ENCODE measurements at regions not wholly inside any gene's neighbourhood (a gene's known extent, or its start where the extent isn't known, plus 50 kb on each side); places are given as distances from the start of the nearest gene placed in this dataset.

DNA sequence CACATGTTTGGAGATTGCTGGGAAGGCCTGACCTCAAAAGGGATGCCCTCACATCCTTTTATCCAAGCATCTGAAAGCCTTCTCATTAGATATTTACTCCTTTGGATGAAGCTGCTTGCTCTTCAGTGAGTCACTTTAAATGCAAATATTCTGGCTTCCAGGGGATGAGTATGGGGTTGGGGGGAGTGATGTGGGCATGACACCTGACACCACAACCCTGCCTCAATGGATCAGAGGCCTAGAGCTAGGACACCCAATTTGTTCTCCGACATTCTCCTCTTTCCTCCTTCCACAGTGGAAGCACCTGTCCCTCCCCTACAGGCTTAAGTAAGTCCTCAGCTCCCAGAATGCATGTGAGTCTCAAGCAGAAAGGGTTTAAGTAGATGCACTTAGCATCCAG lies 238.3 kb downstream of the OMA1 start:
- no peak for DNase-seq

DNA sequence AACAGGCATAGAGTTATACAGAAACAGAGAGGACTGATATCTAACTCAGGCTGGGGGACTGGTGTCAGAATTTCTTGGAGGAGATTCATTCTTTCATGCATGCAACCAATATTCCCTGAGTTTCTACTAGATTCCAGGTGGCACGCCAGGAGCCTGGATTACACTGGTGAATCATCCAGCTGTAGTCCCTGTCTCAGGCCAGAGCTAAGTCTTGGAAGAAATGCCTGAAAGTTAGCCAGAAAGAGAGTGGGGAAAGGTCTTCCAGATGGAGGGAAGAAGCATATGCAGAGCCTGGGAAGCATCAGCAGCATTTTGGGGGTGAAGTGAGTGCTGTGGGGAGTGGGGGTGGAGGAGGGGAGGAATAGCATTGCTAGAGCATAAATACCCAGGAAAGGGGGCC lies 239.1 kb downstream of the OMA1 start:
- no peak for DNase-seq

DNA sequence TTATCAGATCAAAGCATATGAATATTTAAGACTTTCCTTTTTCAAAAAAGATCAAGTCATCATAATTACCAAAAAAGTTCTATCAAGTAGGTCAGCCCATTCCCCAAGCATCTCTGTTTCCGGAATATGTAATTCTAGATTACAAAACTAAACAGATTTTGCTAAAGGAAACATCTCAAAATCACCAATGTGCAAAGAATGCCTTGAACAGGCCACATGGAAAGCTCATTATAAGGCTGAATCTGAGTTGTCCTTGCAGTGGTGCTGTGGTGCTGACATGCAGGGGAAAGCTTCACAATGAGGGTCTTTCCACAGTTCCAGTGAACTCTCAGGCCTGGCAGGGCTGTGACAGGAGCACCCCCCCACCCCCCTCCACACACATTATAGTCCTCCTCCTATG lies 240.9 kb downstream of the OMA1 start:
- no peak for DNase-seq

DNA sequence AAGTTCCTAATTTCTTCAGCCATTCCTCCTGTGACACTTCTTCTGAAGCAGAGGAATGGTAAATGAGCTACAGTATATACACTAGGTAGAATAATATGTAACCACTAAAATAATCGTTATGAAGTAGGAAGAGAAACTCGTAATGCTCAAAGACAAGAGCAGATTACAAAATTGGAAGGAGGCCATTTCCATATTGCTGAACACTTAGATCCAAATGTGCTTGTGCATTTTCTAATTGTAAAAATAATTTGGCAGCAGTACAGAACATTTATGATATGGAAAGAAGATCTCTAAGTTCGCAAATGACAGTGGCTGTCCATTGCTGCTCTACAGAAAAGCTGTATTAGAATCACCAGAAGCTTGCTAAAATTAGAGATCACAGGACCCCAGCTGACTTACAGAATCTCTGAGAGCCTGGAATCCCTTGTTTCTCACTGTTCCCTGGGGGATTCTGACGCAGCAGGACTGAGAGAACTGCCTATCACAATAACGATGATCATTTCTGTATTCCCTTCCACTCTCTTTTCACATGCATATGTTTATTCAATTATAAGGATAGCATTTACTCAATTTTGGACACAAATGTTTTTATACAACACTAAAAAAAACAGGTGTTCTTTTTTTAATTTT lies 242.1 kb downstream of the OMA1 start:
- DNase-seq, result no peak

DNA sequence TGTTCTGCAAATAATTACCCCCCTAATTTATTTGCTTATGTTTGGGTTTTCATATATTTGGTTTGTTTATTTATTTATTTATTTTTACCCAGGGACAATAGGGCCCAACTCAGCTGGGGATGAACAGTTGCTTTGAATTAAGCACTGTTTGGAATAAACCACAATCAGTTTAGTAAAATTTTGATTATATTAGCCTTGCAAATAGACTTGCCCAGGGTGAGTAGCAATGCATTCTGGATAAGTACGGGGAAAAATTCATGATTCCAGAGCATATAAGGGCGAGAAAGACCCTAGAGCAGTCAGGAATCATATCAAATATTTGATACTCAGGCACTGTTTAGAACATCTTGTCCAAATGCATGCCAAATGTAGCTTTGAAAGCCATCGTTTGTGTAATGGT lies 242.7 kb downstream of the OMA1 start:
- no peak for DNase-seq

DNA sequence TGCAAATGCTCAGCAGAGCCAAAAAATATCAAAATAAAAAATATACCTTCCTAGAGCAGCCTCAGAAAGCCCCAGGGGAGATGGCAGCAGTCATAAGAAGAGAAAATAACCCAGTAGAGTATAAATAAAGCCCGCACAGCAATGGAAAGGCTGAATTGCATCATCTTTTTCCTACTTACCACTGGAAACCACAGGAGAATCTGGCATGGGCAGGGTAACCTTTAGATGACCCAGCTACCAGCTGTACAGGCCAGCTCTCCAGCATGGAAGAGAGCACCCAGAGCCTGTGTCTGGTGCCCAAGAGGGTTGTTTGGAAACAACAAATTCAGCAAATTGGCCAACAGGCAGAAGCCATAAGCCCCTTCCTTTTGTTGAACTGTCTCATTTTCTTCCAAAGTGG lies 253.1 kb downstream of the OMA1 start:
- no peak for DNase-seq

DNA sequence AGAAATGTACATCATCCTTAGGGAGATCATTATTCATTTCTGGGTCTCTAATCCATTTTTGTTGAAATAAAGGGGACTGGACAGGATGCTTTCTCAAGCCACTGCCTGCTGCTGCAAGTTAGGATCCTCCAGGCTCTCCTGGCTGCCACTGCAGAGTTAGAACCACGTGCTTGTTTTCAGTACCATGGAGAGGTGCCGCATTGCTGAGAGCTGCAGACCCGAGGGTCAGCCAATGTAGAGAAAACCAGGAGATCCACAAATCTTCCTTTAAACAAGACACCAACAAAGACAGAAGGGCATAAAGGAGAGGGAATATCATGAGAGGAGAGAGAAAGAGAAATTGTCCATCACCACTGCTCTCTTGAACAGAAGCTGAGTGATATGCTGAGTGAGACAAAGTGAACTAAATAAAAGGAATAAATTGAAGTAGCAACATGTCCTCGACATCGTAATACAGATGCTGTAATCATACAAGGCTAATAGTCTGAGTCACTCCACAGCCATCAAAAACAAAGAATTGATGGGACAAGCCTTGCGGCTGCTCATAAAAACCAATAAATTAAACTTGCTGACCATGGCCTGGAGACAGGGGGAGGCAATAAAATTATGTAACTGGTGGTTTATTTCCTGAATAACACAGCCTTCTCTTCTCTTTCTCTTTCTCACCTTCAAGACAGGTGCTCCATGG lies 255.7 kb downstream of the OMA1 start:
- peak; percentile 0 to 24 for DNase-seq

DNA sequence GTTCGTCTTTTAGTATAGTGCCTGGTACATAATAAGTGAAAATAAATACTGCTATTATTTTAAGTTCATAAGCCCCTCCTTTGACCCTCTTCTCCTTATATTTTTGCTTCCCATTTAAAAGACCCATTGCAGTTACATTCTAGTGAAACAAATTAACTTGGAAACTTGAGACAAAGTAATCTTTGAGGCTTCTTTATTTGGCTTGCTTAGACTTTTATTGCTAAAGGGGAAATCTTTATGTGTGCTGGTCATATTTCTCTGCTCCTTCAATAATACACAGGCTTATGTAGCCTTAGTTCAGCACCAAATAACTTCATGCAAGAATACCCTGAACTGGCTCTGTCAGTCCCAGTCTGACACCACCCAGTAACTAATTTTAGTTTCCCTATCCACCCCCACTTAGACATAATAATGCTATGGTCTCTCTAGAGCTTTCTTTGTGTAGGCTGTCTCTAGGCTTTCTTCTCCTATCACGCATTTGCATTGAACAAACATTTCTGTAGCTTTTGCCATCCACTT lies 257.8 kb downstream of the OMA1 start:
- DNase-seq, result no peak

DNA sequence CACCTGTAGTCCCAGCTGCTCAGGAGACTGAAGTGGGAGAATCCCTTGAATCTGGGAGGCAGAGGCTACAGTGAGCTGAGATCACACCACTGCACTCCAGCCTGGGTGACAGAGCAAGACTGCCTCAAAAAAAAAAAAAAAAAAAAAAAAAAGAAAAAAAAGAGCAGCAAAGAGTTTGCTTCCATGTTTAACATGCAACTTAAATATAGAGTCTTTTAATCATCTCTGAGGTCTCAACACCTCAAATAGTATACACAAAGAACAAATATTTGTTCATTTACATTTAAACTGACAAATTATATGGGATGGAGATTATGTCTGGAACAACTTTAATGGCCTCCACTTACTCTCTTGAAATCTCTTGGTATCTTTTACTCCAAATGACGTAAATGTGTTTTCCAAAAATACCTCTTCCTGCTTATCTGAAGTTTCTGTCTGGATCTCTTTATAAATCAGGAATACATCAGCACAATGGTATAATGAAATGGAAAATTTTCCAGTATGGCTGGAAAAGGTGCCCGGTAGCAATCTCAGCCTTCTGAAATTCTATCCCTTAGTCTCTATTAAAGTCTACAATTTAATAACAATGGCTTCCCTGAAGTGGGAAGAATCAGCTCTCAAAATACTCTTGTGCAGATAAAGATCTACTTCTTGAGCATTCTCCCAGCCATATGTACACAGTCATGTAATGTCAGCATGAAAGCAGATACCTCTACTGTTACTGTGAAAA lies 258.5 kb downstream of the OMA1 start:
- no peak for DNase-seq

DNA sequence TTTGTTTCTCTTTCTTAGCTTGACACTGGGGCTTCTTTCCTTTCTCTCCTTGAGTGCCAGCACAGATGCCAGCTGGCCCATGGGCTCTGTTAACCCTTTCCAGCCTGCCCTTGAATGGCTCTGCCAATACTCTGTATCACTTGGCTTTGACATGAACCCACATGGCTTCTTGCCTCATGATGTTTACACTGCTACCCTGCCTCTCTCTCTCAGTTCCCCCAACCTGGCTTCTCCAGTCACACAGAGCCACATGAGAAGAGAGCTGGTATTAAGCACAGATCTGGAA lies 262.4 kb downstream of the OMA1 start:
- DNase-seq, result no peak

DNA sequence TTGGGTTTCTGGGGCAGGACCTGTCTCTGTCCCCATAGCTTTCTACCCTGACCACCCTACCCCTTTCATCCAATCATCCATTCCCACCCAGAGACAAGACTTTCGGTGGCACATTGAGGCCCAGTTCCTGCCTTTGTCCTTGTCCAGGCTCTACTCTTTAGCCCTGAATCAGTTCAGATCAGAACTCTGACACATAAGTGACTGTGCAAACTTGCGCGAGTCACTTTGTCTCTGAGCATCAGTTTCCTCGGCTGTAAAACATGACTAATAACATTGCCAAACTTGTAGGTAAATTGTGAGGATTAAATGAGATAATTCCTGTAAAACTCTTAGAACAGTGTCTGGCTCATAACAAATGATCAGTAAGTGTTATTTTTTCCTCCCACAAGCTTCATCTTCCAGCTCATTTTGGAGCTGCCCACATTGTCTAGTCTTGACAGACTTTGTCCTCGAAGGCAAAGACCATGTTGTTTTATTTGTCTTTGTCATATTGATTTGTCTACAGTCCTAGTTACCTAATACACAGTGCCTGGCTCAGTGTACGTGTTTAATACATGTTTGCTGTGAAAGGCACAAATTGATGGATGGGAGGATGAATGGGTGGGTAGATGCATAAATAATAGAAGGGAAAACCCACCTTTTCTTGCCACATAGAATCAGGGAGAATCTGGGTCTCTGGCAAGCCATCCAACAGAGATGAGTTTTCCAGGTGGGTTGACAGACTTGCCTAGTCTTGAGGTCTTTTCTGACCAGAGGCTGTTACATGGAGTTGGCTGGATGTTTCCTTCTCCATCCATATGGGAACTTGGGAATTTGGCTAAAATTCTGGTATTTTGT lies 262.9 kb downstream of the OMA1 start:
- DNase-seq, result no peak

DNA sequence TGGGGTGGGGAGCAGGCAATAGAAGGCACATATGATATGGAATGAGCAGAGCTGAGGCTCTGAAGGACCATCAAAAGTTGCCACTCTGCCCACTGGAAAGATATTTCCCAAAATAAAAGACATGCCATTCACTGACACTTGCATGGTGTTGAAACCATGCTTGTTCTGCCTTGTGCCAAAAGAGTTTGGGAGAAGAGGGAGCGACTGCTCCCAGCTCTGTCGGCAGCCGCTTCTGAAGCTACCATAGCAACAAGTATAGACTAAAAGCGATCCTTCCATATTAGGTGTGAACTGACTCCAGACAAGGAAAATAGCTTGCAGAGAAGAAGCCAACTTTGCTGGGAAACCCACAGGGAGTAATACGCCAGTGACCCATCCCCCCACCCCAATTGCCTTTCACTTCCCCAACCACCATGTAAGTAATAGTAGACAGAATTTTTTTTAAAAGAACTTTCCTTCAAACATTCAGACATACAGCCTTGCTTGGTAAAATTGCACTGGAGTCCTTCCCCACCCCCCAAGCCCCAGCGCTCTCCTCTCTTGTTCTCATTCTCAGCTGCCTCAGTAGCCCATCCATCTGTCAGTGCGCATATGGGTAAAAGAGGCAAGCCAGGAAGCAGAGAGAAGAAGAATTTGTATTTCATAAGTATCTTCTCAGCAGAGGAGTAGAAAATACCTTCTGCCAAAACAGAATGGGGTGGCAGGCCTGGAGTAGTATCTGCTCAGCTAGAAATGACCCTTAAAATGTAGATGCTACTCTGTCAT lies 263.7 kb downstream of the OMA1 start:
- no peak for DNase-seq

DNA sequence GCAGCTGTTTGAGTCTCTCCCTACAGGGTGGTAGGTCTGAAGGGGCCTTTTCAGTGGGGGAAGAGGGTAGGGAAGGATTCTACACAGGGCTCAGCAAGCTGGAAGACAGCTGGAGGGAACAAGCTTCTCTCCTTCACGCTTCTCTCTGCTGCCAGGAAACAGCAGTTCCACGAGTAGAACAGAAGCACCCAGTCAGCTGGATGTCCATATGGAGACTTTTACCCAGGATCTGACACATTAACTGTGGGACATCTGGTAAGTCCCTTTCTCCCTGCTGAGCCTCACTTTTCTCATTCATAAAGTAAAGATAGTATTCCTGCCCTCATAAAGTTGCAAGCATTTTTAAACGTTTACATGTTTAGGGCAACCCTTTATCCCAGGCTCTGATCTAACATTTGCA lies 280.3 kb downstream of the OMA1 start:
- no peak for DNase-seq

DNA sequence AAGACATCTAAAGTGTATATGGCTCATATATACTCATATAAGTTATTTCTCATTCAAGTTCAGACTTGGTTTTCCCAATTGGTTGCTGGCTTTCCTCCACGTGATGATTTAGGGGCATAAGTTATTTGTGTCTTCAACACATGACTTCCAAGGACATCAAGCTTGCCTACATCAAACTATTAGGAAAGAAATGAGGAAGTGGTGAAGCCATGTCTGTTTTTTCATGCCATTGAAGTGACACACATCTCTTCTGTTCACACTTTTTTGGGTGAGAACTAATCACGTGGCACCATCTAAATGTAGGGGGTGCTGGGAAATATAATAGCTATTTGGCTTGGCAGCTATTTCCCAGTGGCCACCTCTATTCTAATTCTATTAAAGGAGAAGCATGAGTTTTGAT lies 282.1 kb downstream of the OMA1 start:
- no peak for DNase-seq

DNA sequence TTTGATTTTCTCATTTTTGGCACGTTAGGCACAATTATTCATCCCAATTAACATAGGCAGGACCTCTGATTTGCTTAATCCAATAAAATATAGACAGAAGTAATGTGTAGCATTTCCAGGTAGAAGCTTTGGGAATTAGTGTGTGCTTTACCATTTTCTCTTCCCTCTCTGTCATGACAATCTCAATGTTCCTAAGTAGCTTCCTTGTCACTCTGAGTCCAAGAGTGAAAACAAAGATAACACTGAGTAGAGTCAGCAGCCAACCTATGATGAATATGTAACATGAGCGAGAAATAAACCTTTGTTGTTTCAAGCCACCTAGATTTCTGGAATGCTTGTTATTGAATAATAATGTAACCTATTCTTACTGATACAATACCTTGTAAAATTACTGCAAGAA lies 283.8 kb downstream of the OMA1 start:
- DNase-seq, result no peak

DNA sequence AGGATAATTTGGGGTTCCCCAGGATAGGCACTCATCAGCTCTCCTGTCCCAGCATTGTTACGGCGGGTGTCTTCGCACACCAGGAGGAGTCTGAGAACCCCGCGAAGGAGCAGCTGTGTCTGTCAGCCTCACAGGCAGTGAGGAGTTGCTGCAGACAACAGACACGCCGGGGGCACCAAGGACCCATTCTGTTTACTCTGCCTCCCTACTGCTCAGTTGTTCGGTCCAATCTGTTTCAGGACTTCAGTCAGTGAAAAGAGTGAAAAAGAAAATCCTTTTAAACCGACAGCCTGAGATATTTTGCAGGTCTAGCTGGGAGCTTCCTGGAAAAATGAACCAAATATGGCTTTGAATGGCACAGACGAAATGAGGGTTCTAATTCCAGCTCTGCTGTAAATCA lies 288.4 kb downstream of the OMA1 start:
- no peak for DNase-seq

DNA sequence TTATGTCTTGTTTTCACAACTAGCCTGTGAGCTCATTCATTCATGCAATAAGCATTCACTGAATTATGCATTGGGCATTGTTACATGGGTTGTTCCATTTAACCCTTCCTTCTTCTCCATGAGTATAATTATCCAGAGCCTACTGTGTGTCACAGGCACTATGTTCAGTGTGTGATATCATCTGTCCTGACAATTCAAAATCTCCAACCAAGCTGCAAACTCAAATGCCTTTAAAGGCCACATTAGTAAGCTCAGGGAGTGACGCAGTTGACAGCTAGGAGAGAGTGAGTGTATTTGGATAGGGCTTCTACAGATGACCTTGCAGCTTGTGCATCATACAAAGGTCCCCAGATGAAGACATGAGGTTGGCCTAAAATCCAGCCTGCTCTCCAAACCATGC lies 289.5 kb downstream of the OMA1 start:
- no peak for DNase-seq

DNA sequence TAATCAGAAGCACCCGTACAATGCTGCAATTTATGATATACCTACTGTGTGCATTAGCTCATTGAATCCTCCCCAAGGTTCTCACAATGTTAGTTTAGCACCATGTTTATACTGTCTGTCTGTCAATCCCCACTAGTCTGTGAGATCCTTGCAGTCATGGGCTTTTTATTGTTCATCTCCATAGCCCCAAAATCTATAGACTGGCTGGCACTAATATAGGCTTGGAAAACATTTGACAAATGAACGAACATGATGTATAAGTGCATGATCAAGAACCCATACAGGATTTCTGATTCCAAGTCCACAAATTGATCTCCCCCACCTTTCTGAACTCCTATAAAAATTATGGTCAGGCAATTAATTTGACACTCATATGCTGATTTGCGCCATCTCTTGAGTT lies 290.0 kb downstream of the OMA1 start:
- no peak for DNase-seq

DNA sequence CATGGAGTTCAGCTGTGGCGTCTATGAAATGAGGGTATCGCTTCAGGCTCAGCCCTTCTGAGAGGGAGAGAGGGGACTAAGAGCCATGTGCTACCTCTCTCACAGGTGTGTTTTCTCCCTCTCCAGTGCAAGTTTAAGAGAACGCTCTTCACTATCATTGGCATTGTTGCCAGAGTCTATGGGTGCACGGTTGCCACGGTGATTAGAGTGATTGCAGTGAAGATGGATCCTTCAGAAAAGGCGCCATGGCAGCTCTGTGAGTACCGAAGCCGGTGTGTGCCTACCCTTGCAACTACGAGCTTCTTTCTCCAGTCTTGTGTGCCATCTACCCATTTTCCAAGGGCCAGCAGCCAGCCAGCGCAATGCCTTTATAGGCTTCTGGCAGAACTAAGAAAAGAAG lies 290.5 kb downstream of the OMA1 start:
- DNase-seq, result no peak

DNA sequence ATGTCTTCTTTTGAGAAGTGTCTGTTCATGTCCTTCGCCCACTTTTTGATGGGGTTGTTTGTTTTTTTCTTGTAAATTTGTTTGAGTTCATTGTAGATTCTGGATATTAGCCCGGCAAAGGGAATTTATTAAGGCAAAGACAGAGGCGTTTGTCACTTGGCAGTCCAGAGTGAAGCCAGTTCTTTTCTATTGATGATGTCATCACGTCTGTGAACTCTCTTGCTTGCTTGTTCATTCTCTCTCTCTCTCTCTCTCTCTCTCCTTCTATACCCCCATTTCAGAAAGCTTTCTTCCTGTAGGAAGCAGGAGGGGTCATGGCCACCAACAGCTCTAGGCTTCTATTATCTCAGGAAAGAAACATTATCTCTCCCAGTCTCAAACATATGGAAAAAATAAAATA lies 291.3 kb downstream of the OMA1 start:
- DNase-seq, result no peak

DNA sequence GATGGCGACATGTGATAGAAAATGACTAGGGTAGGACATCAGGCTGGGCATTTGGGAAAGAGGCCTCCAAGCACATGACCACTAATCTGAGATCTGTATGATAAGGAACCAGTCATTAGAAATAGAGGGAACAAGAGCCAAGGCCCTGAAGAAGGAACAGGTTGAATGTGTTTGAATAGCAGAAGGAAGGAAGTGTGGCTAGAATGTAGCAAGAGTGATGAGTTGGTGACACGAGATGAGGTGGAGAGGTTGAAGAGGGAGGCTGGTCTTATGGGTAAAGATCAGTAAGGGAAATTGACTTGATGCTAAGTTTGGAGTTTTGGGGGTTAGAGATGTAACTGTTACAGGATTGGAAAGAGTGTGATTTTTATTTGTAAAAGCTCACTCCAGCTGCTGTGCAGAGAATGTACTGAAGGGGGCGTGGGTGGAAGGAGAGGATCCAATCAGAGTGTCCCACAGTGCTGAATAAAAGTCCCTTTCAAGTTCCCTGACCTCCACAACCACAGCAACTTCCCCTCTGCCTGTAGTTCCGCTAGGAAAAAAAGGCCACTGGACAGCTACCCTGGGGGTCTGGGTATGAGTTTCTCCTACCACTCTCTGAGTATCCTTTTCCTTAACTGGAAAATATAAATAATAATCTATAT lies 295.0 kb downstream of the OMA1 start:
- peak; percentile 3 to 21 for DNase-seq

DNA sequence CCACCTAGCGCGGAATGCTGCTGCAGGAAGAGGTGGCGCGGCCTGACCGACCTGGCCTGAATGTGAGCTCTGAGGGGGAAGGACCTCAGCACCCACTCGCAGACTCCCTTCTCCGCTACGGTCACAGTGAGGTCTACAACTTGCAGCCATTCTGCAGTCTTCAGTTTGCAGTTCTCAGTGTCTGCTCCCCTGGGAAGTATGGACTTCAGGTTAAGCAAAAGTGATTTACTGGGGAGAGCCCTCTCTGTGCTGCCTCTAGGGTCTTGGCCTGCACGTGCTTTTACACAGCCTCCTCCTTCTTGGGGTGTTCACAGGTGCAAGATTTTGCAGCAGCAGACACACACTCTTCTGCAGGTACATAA lies 296.0 kb downstream of the OMA1 start:
- DNase-seq, result no peak

All from Kasumi-1 (cell line).